DOHH2 (cell line): ENCODE measurements at regions not wholly inside any gene's neighbourhood (a gene's known extent, or its start where the extent isn't known, plus 50 kb on each side); places are given as distances from the start of the nearest gene placed in this dataset.

Source experiments
- H3F3A ChIP-seq: fragments of 200-600 bp; sonication (generic), shearing (Covaris generic); 2 replicates; pipeline ENCODE4 v1.6.0; 2016; ENCODE audit warnings: antibody characterized with exemption, mild to moderate bottlenecking; ENCODE audit not compliant: control insufficient read depth, insufficient read depth
- H3K27ac ChIP-seq: fragments of 200-600 bp; sonication (generic); 2 replicates; pipeline ENCODE4 v1.5.1; 2014; ENCODE audit warnings: low read depth, mild to moderate bottlenecking, low read length, moderate library complexity
- H3K27me3 ChIP-seq: fragments of 200-600 bp; sonication (generic); 2 replicates; pipeline ENCODE4 v1.6.1; 2014; ENCODE audit warnings: mild to moderate bottlenecking, low read length, mixed read lengths; ENCODE audit not compliant: control insufficient read depth
- H3K36me3 ChIP-seq: fragments of 200-600 bp; sonication (generic); 2 replicates; pipeline ENCODE4 v1.6.1; 2014; ENCODE audit warnings: mild to moderate bottlenecking, low read length, moderate library complexity, mixed read lengths; ENCODE audit not compliant: control insufficient read depth
- H3K4me1 ChIP-seq: fragments of 200-600 bp; sonication (generic); 2 replicates; pipeline ENCODE4 v1.6.1; 2014; ENCODE audit warnings: mild to moderate bottlenecking, low read length, mixed read lengths; ENCODE audit not compliant: control insufficient read depth
- H3K4me2 ChIP-seq: fragments of 200-600 bp; sonication (generic); 2 replicates; pipeline ENCODE4 v1.6.0; 2014; ENCODE audit warnings: mild to moderate bottlenecking, low read length, moderate library complexity
- H3K4me3 ChIP-seq: fragments of 200-600 bp; sonication (generic); 2 replicates; pipeline ENCODE4 v1.5.1; 2014; ENCODE audit warnings: mild to moderate bottlenecking, low read length, mixed read lengths
- H3K79me2 ChIP-seq: fragments of 200-600 bp; sonication (generic); 2 replicates; pipeline ENCODE4 v1.6.1; 2014; ENCODE audit warnings: mild to moderate bottlenecking, low read length, mixed read lengths; ENCODE audit not compliant: control insufficient read depth
- H3K9me2 ChIP-seq: fragments of 200-600 bp; sonication (generic); replicated peaks from 2 replicates; pipeline ENCODE4 v1.6.1; 2014; ENCODE audit warnings: mild to moderate bottlenecking, low read length, mixed read lengths; ENCODE audit not compliant: control insufficient read depth
- H3K9me3 ChIP-seq: fragments of 200-600 bp; sonication (generic); 2 replicates; pipeline ENCODE4 v1.6.1; 2014; ENCODE audit warnings: antibody characterized with exemption, low read length, mixed read lengths; ENCODE audit not compliant: control insufficient read depth, insufficient read depth
- H4K20me1 ChIP-seq: fragments of 200-600 bp; sonication (generic); 2 replicates; pipeline ENCODE4 v1.6.0; 2014; ENCODE audit warnings: low read depth, mild to moderate bottlenecking, antibody characterized with exemption, low read length, moderate library complexity; ENCODE audit not compliant: control insufficient read depth, insufficient read depth
- EZH2phosphoT487 ChIP-seq: fragments of 200-600 bp; sonication (generic); IDR thresholded peaks from 2 replicates; pipeline ENCODE4 v1.6.1; 2017; ENCODE audit warnings: borderline replicate concordance, mild to moderate bottlenecking, antibody characterized with exemption, low read length, moderate library complexity, mixed read lengths
- TF ChIP-seq, protein P1 (sequence below): fragments of 200-600 bp; sonication (generic); IDR thresholded peaks from one replicate; pipeline ENCODE4 v1.5.1; 2014; ENCODE audit warnings: antibody characterized with exemption, mild to moderate bottlenecking, low read depth, low read length; ENCODE audit not compliant: poor library complexity, severe bottlenecking

GRCh38 chr1:218938259-218938658 is 235.4 kb upstream of the LYPLAL1 start:
- H4K20me1 ChIP-seq = no peaks in the 10 kb centered on the region
- no peak overlapping the region for H3K4me3 ChIP-seq
- H3K9me3 ChIP-seq = no peaks in the 10 kb centered on the region
- H3K79me2 ChIP-seq = no peaks in the 10 kb centered on the region
- no peaks in the 10 kb centered on the region for H3K9me2 ChIP-seq
- H3K4me2 ChIP-seq = no peak overlapping the region
- no peaks in the 10 kb centered on the region for H3K36me3 ChIP-seq
- H3K27me3 ChIP-seq = no peaks in the 10 kb centered on the region
- H3K4me1 ChIP-seq = no peaks in the 10 kb centered on the region
- no peak overlapping the region for H3K27ac ChIP-seq
- no peak for TF ChIP-seq EZH2phosphoT487
- TF ChIP-seq, protein P1, sequence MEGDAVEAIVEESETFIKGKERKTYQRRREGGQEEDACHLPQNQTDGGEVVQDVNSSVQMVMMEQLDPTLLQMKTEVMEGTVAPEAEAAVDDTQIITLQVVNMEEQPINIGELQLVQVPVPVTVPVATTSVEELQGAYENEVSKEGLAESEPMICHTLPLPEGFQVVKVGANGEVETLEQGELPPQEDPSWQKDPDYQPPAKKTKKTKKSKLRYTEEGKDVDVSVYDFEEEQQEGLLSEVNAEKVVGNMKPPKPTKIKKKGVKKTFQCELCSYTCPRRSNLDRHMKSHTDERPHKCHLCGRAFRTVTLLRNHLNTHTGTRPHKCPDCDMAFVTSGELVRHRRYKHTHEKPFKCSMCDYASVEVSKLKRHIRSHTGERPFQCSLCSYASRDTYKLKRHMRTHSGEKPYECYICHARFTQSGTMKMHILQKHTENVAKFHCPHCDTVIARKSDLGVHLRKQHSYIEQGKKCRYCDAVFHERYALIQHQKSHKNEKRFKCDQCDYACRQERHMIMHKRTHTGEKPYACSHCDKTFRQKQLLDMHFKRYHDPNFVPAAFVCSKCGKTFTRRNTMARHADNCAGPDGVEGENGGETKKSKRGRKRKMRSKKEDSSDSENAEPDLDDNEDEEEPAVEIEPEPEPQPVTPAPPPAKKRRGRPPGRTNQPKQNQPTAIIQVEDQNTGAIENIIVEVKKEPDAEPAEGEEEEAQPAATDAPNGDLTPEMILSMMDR = no peak
- no peaks in the 10 kb centered on the region for H3F3A ChIP-seq

- Histone ChIP-seq H3K4me3 (no peak overlapping the region), H3K79me2 (no peaks in the 10 kb centered on the region), H3K4me1 (no peaks in the 10 kb centered on the region), H3K9me3 (no peaks in the 10 kb centered on the region), H3K27me3 (no peaks in the 10 kb centered on the region), H3K4me2 (no peak overlapping the region), H3K27ac (no peak overlapping the region), H3K36me3 (no peaks in the 10 kb centered on the region), H3F3A (no peaks in the 10 kb centered on the region), H4K20me1 (no peaks in the 10 kb centered on the region), H3K9me2 (no peaks in the 10 kb centered on the region)
- TF ChIP-seq, protein P1 = no peak
- no peak for TF ChIP-seq EZH2phosphoT487
Observed at GRCh38 chr1:218939095-218939494, 234.6 kb upstream of the LYPLAL1 start.

DNA sequence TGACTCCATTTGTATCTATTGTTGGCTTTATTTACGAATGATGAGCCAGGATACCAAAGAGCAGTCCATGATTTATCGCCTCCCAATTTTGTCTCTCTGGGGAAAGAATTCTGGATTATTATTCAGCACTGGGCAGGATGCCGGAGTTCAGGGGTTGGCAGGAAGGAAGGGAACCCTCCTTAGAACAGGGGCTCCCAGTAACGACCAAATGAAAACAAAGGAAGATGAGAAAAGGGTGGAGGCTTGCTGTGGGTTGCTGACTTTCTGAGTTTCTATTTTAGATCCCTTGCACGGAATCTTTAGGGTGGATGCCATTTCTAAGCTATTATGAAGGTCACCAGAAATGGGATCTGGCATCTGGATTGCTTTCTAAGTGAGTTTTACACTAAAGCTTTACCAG is 231.2 kb upstream of the LYPLAL1 start:
- no peak for TF ChIP-seq EZH2phosphoT487
- TF ChIP-seq, protein P1 = no peak
- Histone ChIP-seq H3K9me2 (no peaks in the 10 kb centered on the region), H3K4me1 (no peaks in the 10 kb centered on the region), H3K27ac (no peak overlapping the region), H3K4me2 (no peak overlapping the region), H3K9me3 (no peaks in the 10 kb centered on the region), H4K20me1 (no peaks in the 10 kb centered on the region), H3K27me3 (no peaks in the 10 kb centered on the region), H3F3A (no peaks in the 10 kb centered on the region), H3K4me3 (no peak overlapping the region), H3K79me2 (no peaks in the 10 kb centered on the region), H3K36me3 (no peaks in the 10 kb centered on the region)

DNA sequence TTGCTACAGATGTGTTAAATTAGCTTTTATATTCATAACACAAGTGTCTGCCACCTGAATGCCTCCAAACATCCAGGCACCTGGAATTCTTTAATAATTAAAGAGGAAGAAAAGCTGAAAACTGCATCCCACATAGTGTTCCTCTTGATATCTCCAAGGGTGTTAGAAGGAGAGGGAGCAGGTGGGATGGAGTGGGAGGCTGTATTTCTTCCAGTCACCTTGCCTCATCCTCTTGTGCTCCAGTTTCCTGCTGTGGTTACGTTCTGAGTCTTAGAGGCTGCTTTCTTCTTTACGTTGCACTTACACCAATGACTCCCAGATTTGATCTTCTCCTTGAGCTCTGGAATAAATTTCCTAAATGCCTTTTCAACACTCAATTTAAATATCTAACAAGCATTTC is 230.3 kb upstream of the LYPLAL1 start:
- TF ChIP-seq, protein P1 = no peak
- TF ChIP-seq EZH2phosphoT487 = no peak
- no peaks in the 10 kb centered on the region for H3K27me3 ChIP-seq
- H3K9me3 ChIP-seq = no peaks in the 10 kb centered on the region

More for the DNA sequence above, 230.3 kb upstream of the LYPLAL1 start:
- Histone ChIP-seq H3K4me1 (no peaks in the 10 kb centered on the region), H3K27ac (no peak overlapping the region), H3K9me2 (no peaks in the 10 kb centered on the region), H3K36me3 (no peaks in the 10 kb centered on the region), H3K79me2 (no peaks in the 10 kb centered on the region), H4K20me1 (no peaks in the 10 kb centered on the region), H3F3A (no peaks in the 10 kb centered on the region), H3K4me2 (no peak overlapping the region), H3K4me3 (no peak overlapping the region)
